Activated naive CD4-positive, alpha-beta T cell treated with anti-CD3 and anti-CD28 coated beads, Interleukin-2, amount 50 U/mL, for 72 hours (primary cell): ENCODE measurements at regions not wholly inside any gene's neighbourhood (a gene's known extent, or its start where the extent isn't known, plus 50 kb on each side); places are given as distances from the start of the nearest gene placed in this dataset.
A peak's percentile ranks its signal among the peaks of the same experiment; 100 is the strongest.

Source experiments
- ATAC-seq, 2 donors: fragments of 150-1000 bp; cut with Tn5 transposase; 2 replicates each; pipeline ENCODE4 v1.10.0; 2021; ENCODE audit warnings: mild to moderate bottlenecking in 2 of 2, moderate library complexity in 2 of 2
- DNase-seq, 2 donors: peaks; one replicate each; pipeline ENCODE4 v3.0.0; 2021 to 2022; ENCODE audit warnings: low spot score in 2 of 2
- H3K27ac Mint-ChIP-seq, 2 donors: one replicate each; pipeline ENCODE4 v1.8.0; 2022; ENCODE audit warnings: mild to moderate bottlenecking in 2 of 2, mixed read lengths in 2 of 2
- H3K36me3 Mint-ChIP-seq, 2 donors: one replicate each; pipeline ENCODE4 v1.8.0; 2022; ENCODE audit warnings: mixed read lengths in 2 of 2
- H3K9me3 Mint-ChIP-seq, 2 donors: one replicate each; pipeline ENCODE4 v1.8.0; 2022; ENCODE audit warnings: mixed read lengths in 2 of 2

DNA sequence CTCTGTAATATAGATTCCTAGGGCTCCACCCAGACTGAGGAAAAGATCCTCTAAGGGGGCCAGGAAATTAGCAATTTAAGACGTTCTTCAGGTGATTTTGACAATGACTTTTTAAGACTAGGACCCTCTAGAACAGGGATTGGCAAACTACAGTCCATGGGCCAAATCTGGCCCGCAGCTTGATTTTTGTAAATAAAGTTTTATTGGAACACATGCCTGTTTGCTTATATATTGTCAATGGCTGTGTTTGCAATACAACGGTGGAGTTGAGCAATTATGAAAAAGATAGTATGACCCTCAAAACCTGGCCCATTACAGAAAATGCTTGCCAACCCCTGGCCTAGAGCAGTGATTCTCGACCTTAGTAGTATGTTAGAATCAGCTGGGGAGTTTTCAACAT lies 181.9 kb downstream of the SOX9 start:
- no peaks in the 10 kb centered on the region for H3K36me3 Mint-ChIP-seq
- DNase-seq: no peak
- no peak for ATAC-seq
- no peaks in the 10 kb centered on the region for H3K9me3 Mint-ChIP-seq
- H3K27ac Mint-ChIP-seq: no peak overlapping the region

DNA sequence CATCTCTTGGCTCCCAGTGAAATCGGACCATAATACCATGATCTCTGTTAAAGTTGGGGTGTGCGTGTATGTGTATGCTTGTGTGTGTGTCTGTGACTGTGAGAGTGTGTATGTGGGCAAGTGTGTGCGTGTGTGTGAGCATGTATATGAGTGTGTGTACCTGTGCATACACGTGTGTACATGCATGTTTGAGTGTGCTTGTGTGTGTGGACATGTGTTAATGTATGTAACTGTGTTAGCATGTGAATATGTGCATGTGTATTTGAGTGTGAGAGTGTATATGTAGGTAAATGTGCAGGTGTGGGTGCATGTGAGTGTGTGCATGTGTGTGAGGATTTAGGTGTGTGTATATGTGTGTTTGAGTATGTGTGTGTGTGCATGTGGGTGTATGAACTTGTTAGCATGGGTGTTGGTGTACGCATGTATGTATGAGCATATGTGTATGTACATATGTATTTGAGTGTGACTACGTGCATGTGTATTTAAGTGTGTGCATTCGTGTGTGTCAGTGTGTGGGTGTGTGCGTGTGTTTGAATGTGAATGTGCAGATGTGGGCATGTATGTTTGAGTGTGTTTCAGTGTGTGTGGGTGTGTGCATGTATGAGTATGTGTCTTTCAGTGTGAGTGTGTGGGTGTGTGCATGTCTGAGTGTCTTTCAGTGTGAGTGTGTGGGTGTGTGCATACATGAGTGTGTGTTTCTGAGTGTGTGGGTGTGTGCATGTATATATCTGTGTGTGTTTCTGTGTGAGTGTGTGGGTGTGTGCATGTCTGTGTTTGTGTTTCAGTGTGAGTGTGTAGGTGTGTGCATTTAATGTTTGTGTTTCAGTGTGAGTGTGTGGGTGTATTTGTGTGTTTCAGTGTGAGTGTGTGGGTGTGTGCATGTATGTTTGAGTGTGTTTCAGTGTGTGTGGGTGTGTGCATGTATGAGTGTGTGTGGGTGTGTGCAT lies 183.2 kb downstream of the SOX9 start:
- H3K36me3 Mint-ChIP-seq: no peaks in the 10 kb centered on the region
- DNase-seq: no peak
- ATAC-seq: no peak
- no peaks in the 10 kb centered on the region for H3K9me3 Mint-ChIP-seq
- H3K27ac Mint-ChIP-seq: no peak overlapping the region

DNA sequence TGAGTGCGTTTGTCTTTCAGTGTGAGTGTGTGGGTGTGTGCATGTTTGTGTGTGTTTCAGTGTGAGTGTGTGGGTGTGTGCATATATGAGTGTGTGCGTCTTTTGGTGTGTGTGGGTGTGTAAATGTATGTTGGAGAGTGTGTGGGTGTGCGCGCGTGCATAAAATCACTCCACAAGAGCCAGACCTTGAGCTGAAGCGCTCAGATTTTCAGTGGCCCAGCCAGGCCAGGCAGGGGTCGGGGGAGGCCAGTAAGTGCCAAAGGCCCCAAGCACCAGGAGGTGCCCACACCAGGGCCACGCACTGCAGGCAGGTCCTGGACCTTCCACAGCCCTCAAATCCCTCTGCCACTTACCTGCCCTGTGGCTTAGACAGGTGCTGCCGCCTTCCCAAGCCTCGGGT lies 184.0 kb downstream of the SOX9 start:
- H3K9me3 Mint-ChIP-seq: no peaks in the 10 kb centered on the region
- ATAC-seq (no peak), DNase-seq (no peak)
- H3K27ac Mint-ChIP-seq: no peak overlapping the region
- H3K36me3 Mint-ChIP-seq: no peaks in the 10 kb centered on the region

DNA sequence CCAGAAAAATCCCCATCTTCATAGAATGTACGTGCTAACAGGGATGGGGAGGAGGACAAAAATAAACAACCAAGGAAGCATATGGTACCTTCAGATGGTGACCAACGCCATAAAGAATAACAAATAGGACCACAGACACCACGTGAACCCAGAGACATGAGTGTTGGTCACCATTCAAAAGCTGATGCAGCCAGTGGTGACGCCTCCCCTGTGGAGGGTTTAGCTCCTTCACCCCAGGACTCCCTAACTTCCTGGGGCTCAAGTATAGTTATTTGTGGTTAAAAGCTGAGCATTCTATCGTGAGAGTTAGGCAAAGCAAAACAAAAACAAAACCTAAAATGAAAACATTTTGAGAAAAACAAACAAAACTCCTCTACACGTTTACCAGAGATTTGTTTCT lies 184.7 kb downstream of the SOX9 start:
- Mint-ChIP-seq H3K9me3 (no peaks in the 10 kb centered on the region), H3K36me3 (no peaks in the 10 kb centered on the region)
- no peak for ATAC-seq

DNA sequence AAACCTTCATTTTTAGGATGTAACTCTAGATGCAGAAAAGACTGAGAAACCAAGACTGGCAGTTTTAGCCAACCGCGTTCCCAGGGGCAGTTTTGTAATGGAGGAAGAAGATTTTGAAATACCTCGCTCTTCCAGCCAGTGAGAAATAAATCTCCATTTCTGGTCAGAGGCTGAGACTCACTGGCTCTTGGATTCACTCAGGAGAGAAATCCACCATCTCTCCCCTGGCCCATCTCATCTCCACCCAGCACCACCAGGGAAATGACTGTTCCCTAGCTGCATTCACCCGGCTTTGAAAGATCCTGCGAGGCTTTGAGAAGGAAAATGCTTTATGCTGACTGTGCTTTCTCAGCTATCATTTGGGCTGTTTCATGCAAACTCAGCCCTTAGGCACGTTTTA lies 185.2 kb downstream of the SOX9 start:
- no peaks in the 10 kb centered on the region for H3K9me3 Mint-ChIP-seq
- ATAC-seq (no peak), DNase-seq (no peak)
- no peaks in the 10 kb centered on the region for H3K36me3 Mint-ChIP-seq
- no peak overlapping the region for H3K27ac Mint-ChIP-seq

More for the DNA sequence above, 184.7 kb downstream of the SOX9 start:
- H3K27ac Mint-ChIP-seq: no peak overlapping the region
- DNase-seq: no peak

DNA sequence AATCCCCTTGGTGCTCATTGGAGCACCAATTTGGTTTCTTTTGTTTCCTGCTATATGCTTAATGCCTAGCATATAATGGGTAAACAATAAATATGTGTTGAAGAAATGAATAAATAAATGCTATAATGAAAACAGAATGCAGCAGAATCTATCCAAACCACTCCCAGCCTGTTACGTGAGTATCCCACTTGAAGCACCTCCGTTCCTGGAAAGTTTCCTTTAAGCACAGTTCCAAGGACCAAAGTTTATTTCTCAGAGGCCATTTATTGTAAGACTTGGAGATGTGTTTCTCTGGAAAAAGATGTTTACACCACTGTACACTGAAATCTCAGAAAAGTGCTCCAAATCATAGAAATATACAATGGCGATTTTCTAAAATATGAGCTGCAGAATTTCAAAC lies 187.0 kb downstream of the SOX9 start:
- Mint-ChIP-seq H3K9me3 (no peaks in the 10 kb centered on the region), H3K27ac (no peak overlapping the region), H3K36me3 (no peaks in the 10 kb centered on the region)
- no peak for ATAC-seq
- no peak for DNase-seq

DNA sequence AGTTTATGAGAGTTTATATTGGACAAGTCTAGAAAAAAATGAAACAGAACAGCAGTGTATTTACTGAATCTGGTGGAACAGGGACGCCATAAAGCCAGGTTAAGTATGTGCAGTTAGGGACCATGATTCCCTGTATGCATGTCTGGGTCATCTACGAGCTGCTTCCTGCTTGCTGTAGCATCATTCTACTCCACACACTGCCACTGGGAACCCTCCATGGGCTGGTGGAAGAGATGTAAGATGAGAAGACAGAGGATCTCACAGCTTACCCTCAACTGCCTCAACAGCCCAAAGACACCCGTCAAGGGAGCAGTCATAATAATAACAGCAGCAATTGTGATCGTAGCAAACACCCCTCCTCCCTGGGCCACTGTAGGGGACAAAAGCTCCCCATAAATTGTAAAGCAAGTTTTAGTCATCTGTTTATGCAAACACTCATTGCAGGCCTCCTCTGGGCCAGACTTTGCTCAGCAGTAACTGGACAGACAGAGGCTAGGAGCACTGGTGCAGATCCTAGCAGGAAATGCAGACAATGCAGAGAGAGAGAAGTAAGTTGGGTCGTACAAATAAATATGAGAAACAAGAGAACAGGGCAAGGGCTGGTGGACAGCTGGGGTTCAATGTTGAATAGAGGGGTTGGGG lies 188.0 kb downstream of the SOX9 start:
- ATAC-seq (no peak), DNase-seq (no peak)
- H3K9me3 Mint-ChIP-seq: no peaks in the 10 kb centered on the region
- H3K27ac Mint-ChIP-seq: no peak overlapping the region
- no peaks in the 10 kb centered on the region for H3K36me3 Mint-ChIP-seq

DNA sequence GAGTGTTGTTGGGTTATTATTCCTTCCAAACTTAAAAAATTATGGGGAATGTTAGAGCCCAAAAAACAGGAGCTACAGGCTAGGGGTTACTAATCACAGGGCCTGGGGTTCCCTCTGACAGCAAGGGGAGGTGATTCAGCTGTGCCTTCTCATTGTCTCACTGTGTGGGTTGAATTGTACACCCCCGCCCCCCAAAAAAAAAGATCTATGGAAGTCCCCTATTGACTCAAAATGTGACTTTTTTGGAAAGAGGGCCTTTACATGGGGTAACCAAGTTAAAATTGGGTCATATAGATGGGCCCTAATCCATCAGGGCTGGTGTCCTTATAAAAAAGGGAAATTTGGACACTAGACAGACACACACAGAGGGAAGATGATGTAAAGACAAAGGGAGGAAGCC lies 190.2 kb downstream of the SOX9 start:
- H3K9me3 Mint-ChIP-seq: no peaks in the 10 kb centered on the region
- peak in 1 of 2 donors; percentile 40 for ATAC-seq
- H3K27ac Mint-ChIP-seq: no peak overlapping the region

DNA sequence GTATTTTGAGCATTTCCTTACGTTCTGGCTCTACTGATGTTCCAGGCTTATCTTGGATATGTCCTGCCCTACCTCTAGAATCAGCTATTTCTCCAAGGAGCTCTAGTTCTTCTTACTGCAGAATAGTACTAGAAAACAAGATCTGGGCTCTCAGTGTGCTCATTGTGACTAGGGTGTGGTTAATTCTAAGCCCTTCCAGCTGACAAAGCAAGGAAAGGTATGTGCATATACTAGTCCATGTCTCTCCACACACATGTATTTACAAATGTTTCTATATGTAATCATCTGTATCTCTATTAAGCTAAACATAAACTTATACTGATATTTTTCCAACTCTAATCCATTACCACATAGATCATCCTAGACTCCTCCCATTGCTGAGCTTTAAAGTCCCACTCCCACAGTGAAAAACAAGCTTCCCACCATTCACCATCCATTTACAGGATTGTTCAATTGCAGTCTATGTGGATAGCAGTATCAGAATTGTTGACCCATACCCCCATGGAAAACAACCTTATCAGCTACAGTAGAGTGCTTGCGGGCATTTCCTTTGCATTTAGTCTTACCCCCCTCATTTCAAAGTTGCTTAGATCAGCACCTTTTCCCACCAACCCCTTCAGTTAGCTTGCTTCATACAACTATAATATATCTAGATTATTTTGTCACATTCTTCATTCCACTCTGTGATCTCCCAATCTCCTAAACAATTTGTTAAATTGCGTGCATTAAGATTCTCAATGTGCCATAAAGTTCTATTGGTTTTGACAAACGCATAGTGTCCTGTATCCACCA lies 194.5 kb downstream of the SOX9 start:
- DNase-seq (no peak), ATAC-seq (no peak)
- peaks cover 0 to 4% of the 10 kb centered on the region in 2 donors for H3K36me3 Mint-ChIP-seq
- H3K9me3 Mint-ChIP-seq: peaks cover 0 to 5% of the 10 kb centered on the region in 2 donors
- no peak overlapping the region for H3K27ac Mint-ChIP-seq

More for the DNA sequence above, 190.2 kb downstream of the SOX9 start:
- H3K36me3 Mint-ChIP-seq: no peaks in the 10 kb centered on the region
- no peak for DNase-seq

DNA sequence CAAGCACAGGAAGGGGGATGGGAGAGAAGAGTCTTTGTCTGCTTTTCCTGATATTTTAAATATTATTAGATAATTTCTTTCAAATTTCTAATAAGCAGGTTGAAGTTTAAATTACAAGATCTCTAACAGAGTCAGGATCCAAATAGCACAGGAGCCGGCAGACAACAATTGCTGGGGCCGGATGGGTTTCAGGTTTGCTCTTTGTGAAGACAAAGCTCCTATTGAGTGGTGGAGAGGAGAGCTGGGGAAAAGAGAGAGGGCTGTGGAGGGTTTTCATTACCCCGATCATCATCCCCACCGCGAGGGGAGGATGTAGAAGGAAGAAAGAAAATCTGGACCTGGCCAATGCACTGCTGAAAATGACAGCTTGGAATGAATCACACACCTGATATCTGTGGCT lies 197.3 kb downstream of the SOX9 start:
- no peak for ATAC-seq

DNA sequence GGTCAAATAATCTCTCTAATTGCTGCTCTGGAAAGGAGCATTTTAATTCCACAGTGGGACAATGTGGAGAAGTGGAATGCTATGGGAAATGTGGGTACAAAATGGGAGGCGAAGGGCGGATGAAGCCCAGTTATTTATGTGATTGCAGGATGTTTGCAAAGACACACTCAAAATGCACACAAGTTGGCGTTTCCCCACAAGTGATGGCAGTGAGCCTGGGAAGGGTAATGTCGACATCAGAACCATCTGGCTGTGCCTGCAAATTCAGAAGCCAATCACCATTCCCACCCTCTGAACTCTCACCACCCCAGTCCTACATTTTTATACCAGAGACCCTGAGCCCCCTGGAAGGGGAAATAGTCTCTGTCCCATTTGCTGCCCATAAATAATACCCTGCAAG lies 201.1 kb downstream of the SOX9 start:
- peaks cover 0 to 2% of the 10 kb centered on the region in 2 donors for H3K36me3 Mint-ChIP-seq
- H3K9me3 Mint-ChIP-seq: peaks cover 5 to 20% of the 10 kb centered on the region in 2 donors
- no peak overlapping the region for H3K27ac Mint-ChIP-seq
- DNase-seq: no peak
- no peak for ATAC-seq

More for the DNA sequence above, 197.3 kb downstream of the SOX9 start:
- DNase-seq: no peak
- Mint-ChIP-seq H3K27ac (no peak overlapping the region), H3K9me3 (peaks cover 0 to 12% of the 10 kb centered on the region in 2 donors), H3K36me3 (peaks cover 0 to 4% of the 10 kb centered on the region in 2 donors)

DNA sequence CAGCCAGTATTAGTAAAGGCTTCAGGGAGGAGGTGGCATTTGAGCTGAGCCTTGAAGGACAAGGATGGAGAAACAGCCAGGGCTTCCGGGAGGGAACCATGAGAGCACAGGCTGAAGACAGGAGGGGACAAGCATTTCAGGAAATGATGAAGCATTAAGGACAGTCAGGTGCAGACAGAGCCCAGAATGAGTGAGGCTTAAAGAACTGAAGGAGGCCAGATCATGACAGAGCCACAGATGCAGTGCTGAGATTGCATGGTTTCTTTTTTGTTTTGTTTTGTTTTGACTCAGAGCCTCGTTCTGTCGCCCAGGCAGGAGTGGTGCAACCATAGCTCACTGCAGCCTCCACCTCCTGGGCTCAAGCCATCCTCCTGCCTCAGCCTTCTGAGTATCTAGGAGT lies 211.5 kb downstream of the SOX9 start:
- DNase-seq: no peak
- Mint-ChIP-seq H3K9me3 (peaks cover 3% of the 10 kb centered on the region in 2 donors), H3K36me3 (no peaks in the 10 kb centered on the region), H3K27ac (no peak overlapping the region)
- no peak for ATAC-seq

DNA sequence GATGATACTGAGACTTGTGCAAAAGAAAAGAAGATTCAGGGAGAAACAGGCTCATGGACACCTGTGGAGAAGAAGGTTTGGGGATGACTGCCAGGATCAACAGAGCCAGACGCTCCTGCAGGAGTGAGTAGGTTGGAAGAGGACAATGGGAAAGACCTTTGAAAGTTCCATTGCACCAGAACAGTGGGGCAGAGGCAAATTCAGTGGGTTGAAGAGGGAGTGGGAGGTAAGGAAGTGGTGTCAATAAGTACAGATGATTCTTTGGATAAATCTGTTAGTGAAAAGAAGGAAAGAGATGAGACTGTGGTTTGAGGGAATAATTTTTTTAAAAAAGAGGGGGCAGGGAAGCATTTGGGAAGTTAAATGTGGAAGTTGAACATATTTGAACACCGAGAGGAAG lies 212.8 kb downstream of the SOX9 start:
- no peak for DNase-seq
- Mint-ChIP-seq H3K9me3 (peaks cover 3 to 5% of the 10 kb centered on the region in 2 donors), H3K27ac (peak overlapping the region in 1 of 2 donors; percentile 9), H3K36me3 (no peaks in the 10 kb centered on the region)
- no peak for ATAC-seq

DNA sequence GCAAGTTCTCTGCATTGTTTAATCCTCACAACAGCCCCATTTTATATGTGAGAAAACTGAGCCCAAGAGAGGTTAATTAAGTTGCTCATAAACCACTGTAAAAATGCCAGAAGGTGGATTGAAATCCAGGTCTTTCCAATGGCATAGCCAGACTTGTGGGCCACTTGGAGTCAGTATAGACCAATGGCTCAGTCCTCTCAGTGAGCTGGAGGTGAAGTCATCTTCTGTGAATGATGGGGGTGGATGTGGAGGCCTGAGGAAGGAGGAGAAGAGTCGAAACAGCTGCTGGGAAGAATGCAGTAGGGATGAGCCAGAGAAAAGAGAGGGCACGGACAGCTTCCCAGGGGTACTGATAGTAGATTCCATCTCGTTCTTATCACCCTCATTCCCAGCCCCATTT lies 213.4 kb downstream of the SOX9 start:
- Mint-ChIP-seq H3K36me3 (no peaks in the 10 kb centered on the region), H3K27ac (no peak overlapping the region), H3K9me3 (peaks cover 3 to 5% of the 10 kb centered on the region in 2 donors)
- no peak for ATAC-seq
- no peak for DNase-seq

DNA sequence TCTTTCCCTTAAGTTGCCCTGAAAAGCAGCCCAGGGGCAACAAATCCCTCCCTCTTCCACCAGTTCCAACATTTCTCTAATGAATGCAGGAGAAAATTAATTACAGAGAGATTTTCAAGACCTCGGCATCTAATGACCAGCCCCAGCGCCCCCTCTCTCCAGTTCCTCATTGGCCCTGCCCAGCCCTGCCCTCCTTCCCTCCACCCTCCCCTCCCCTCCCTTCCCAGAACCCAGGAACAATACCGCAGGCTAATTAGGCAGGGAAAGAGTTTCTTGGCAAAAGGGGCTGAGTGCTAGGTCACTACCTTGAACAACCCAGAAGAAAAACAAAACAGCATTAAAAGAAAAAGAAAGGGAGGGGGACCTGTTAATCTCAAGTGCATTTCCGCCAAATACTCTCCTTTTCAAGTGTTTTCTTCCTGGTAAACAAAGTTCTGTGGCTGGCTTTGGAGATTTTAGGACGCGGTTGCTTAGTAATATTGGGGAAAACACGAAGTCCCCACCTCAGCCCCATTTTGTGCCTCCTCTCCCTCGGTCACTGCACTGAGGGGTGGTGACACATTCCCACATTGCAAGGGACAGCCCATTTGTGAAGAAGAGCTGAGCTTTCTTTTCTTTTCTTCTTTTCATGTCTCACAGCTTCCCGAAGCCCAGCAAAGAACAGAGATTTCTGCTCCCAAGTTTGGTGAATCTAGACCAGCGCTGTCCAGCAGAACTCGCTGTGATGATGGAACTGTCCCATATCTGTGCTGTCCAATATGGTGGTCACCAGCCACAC lies 215.4 kb downstream of the SOX9 start:
- DNase-seq (no peak), ATAC-seq (no peak)
- H3K27ac Mint-ChIP-seq: no peak overlapping the region
- peaks cover 3 to 5% of the 10 kb centered on the region in 2 donors for H3K9me3 Mint-ChIP-seq
- H3K36me3 Mint-ChIP-seq: no peaks in the 10 kb centered on the region

DNA sequence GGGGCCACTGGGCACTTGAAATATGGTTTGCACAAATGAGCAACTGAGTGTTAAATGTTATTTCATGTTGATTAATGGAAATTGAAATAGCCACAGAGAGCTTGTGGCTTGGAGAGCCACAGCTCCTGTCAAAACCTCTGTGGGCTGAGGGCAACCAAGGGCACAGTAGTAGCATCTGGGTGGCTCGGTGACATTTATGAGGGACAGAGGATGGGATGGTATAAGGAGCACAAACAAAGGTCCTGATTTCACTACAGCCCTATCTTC lies 215.9 kb downstream of the SOX9 start:
- Mint-ChIP-seq H3K36me3 (no peaks in the 10 kb centered on the region), H3K9me3 (peaks cover 5 to 7% of the 10 kb centered on the region in 2 donors), H3K27ac (no peak overlapping the region)
- DNase-seq (no peak), ATAC-seq (no peak)

DNA sequence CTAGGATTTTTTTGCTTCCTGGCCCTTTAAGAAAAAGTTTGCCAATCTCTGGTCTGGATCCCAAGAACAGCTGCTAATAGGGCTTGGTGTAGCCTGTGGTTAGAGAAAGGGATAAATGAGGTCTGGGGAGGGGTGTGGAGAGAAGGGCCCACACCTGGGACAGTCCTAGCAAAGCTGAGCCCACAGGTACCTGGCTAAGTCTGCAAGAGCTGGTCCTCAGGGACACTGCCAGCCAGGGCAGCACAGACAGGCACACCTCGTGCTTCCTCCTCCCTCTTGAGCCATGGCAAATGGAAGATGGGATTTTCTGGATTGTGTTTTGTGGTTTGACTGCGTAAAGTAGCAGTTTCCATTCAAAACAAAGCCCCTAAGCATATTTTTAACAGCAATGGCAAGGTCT lies 217.5 kb downstream of the SOX9 start:
- H3K36me3 Mint-ChIP-seq: no peaks in the 10 kb centered on the region
- ATAC-seq: no peak
- DNase-seq: no peak
- H3K9me3 Mint-ChIP-seq: peaks cover 5 to 7% of the 10 kb centered on the region in 2 donors
- H3K27ac Mint-ChIP-seq: no peak overlapping the region
